BE2C (cell line): ENCODE measurements at regions not wholly inside any gene's neighbourhood (a gene's known extent, or its start where the extent isn't known, plus 50 kb on each side); places are given as distances from the start of the nearest gene placed in this dataset.
"Not testable (repeated sequence)": the region's sequence is repeated elsewhere in the genome, so short reads cannot be mapped to it uniquely, and the experiment has no call there.

Source experiments
- DNase-seq: peaks from one replicate; pipeline ENCODE4 v3.0.0-alpha.2; 2020
- H3K27me3 ChIP-seq: fragments of 250-450 bp; sonication (Bioruptor Pico); 2 replicates; pipeline ENCODE4 v1.5.1; 2020; ENCODE audit warnings: mild to moderate bottlenecking
- H3K36me3 ChIP-seq: fragments of 250-450 bp; sonication (Bioruptor Pico); 2 replicates; pipeline ENCODE4 v1.5.1; 2020; ENCODE audit warnings: mild to moderate bottlenecking
- H3K4me1 ChIP-seq: fragments of 250-450 bp; sonication (Bioruptor Pico); 2 replicates; pipeline ENCODE4 v1.5.1; 2020
- H3K4me3 ChIP-seq: 2 replicates; pipeline ENCODE4 v1.5.1; 2011; ENCODE audit warnings: low read depth, low read length
- H3K9me3 ChIP-seq: fragments of 250-450 bp; sonication (Bioruptor Pico); 2 replicates; pipeline ENCODE4 v1.5.1; 2020
- TF ChIP-seq, protein P1 (sequence below): IDR thresholded peaks from 2 replicates; pipeline ENCODE4 v1.5.1; 2012; ENCODE audit warnings: mild to moderate bottlenecking, low read depth, low read length

DNA sequence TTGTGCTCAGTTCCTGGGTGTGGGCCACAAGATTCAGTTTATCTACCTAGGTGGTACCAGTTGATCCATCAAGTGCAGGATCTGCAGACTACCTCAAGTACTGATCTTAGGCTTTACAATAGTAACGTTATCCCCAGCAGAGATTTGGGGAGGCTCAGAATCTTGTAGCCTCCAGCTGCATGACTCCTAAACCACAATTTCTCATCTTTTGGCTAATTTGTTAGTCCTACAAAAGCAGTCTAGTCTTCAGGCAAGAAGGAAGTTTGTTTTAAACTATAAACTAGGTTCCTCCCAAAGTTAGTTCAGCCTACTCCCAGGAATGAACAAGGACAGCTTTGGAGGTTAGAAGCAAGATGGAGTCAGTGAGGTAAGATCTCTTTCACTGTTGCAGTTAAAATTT is 213.5 kb upstream of the PIEZO2 start:
- Histone ChIP-seq H3K27me3 (no peaks in the 10 kb centered on the region), H3K36me3 (no peaks in the 10 kb centered on the region), H3K9me3 (no peaks in the 10 kb centered on the region), H3K4me1 (no peaks in the 10 kb centered on the region), H3K4me3 (no peak overlapping the region)
- TF ChIP-seq, protein P1, sequence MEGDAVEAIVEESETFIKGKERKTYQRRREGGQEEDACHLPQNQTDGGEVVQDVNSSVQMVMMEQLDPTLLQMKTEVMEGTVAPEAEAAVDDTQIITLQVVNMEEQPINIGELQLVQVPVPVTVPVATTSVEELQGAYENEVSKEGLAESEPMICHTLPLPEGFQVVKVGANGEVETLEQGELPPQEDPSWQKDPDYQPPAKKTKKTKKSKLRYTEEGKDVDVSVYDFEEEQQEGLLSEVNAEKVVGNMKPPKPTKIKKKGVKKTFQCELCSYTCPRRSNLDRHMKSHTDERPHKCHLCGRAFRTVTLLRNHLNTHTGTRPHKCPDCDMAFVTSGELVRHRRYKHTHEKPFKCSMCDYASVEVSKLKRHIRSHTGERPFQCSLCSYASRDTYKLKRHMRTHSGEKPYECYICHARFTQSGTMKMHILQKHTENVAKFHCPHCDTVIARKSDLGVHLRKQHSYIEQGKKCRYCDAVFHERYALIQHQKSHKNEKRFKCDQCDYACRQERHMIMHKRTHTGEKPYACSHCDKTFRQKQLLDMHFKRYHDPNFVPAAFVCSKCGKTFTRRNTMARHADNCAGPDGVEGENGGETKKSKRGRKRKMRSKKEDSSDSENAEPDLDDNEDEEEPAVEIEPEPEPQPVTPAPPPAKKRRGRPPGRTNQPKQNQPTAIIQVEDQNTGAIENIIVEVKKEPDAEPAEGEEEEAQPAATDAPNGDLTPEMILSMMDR: no peak
- no peak for DNase-seq

DNA sequence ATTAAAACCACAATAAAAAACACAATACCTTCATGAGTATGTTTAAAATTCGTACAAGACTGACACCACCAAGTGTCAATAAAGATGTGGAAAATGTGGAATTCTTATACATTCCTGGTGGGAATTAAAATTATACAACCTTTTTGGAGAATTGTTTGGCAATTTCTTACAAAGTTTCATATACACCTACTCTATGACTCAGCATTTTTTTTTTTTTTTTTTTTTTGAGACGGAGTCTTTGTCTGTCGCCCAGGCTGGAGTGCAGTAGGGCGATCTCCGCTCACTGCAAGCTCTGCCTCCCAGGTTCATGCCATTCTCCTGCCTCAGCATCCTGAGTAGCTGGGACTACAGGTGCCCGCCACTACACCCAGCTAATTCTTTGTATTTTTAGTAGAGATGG is 212.5 kb upstream of the PIEZO2 start:
- H3K4me3 ChIP-seq, H3K9me3 ChIP-seq, H3K4me1 ChIP-seq, DNase-seq, H3K36me3 ChIP-seq, H3K27me3 ChIP-seq: not testable (repeated sequence)

DNA sequence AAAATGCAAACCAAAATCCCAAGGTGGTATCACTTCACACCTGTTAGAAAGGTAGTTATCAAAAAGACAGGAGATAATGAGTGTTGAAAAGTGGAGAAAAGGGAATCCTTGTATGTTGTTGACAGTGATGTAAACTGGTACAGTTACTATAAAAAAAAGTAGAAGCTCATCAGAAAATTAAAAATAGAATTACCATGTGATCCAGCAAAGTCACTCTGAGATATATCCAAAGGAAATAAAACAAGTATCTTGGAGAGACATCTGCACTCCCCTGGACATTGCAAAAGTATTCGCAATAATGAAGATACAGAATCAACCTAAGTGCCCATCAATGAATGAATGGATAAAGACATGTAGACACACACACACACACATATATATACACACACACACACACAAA is 208.3 kb upstream of the PIEZO2 start:
- no peaks in the 10 kb centered on the region for H3K27me3 ChIP-seq
- no peaks in the 10 kb centered on the region for H3K36me3 ChIP-seq
- H3K9me3 ChIP-seq: no peaks in the 10 kb centered on the region
- no peaks in the 10 kb centered on the region for H3K4me1 ChIP-seq
- no peak for DNase-seq
- no peak overlapping the region for H3K4me3 ChIP-seq
- TF ChIP-seq, protein P1: no peak

DNA sequence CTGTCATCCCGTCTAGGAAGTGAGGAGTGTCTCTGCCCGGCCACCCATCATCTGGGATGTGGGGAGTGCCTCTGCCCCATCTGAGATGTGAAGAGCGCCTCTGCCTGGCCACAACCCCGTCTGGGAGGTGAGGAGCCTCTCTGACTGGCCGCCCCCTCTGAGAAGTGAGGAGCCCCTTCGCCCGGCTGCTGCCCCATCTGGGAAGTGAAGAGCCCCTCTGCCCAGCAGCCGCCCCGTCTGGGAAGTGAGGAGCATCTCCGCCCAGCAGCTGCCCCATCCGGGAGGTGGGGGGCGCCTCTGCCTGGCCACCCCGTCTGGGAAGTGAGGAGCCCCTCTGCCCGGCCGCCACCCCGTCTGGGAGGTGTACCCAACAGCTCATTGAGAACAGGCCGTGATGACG is 195.2 kb upstream of the PIEZO2 start:
- H3K4me1 ChIP-seq, H3K27me3 ChIP-seq, H3K36me3 ChIP-seq, H3K9me3 ChIP-seq, DNase-seq, H3K4me3 ChIP-seq: not testable (repeated sequence)

DNA sequence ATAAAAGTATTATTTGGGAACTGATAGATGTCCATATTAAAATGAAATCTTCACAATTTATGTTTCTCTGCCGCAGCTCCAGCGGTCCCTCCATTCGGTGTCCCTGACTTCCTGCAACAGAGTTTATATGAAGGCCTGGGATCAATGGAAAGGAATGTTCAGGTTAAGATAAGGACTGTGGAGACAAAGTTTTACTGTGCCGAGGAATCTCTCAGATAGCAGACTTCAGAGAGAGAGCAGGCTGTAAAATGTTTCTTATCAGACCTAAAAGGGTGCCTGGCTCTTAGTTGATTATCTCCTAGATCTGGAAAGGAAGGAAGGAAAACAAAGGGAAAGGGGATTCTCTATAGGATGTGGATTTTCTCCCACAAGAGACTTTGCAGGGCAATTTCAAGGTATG is 193.7 kb upstream of the PIEZO2 start:
- H3K36me3 ChIP-seq: no peaks in the 10 kb centered on the region
- no peak for DNase-seq
- no peaks in the 10 kb centered on the region for H3K9me3 ChIP-seq
- H3K4me3 ChIP-seq: no peak overlapping the region
- TF ChIP-seq, protein P1: no peak
- no peaks in the 10 kb centered on the region for H3K4me1 ChIP-seq
- no peaks in the 10 kb centered on the region for H3K27me3 ChIP-seq

DNA sequence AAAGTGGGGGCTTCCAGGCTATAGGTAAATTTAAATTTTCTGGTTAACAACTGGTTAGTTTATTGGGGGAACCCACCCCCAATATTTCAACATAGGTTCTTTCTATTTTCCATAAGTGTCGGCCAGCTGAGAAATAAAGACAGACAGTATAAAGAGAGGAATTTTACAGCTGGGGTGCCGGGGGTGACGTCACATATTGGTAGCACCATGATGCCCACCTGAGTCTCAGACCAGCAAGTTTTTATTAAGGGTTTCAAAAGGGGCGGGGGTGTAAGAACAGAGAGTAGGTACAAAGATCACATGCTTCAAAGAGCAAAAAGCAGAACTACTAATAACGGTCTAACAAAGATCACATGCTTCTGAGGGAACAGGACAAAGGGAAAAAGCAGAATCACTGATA is 192.7 kb upstream of the PIEZO2 start:
- not testable (repeated sequence) for H3K9me3 ChIP-seq, H3K27me3 ChIP-seq, H3K4me3 ChIP-seq, H3K36me3 ChIP-seq, H3K4me1 ChIP-seq, DNase-seq

DNA sequence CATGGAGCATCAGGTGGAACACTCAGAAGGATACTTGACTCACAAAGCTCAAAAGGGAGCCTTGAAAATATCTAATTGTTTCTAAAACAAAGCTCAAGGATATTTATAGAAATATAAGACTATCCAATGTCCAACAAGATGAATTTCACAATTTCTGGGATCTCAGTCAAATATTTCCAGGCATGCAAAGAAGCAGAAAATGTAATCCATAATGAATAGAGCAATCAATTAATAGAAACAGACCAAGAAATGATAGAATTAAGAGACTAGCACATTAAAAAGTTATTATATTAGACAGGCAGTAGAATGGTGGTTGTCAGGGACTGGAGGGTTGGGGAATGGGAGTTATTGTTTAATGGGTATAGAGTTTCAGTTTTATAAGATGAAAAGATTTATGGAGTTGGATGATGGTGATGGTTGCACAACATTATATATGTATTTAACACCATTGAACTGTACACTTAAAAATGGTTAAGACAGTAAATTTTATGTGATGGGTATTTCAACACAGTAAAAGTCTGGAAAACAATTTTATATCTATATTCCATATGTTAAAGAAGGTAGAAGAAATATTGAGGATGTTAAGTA is 189.9 kb upstream of the PIEZO2 start:
- Histone ChIP-seq H3K36me3 (no peaks in the 10 kb centered on the region), H3K27me3 (no peaks in the 10 kb centered on the region), H3K4me3 (no peak overlapping the region), H3K9me3 (no peaks in the 10 kb centered on the region), H3K4me1 (no peaks in the 10 kb centered on the region)
- no peak for DNase-seq
- TF ChIP-seq, protein P1: no peak

DNA sequence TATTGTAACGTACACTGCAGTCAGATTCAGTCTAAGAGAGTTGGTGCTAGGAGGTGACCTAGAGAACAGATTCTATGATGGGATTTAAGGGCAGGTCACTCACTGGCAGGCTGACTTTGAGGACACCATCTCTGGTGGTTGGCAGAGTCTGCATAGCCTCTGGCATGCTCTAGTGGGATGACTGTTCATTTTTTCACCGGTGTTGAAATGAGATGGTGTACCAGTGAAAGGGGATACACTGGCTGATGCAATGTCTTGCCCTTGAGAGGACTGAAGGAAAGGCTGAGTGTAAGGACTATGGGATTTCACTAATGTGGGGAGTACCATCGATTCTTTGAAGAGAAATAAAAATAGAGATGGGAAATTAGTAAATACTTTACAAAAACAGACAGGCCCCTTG is 186.9 kb upstream of the PIEZO2 start:
- TF ChIP-seq, protein P1: no peak

More for the DNA sequence above, 186.9 kb upstream of the PIEZO2 start:
- Histone ChIP-seq H3K4me3 (no peak overlapping the region), H3K4me1 (no peaks in the 10 kb centered on the region), H3K27me3 (no peaks in the 10 kb centered on the region), H3K9me3 (no peaks in the 10 kb centered on the region), H3K36me3 (no peaks in the 10 kb centered on the region)
- no peak for DNase-seq
